ENCODE measurements at regions not wholly inside any gene's neighbourhood (a gene's known extent, or its start where the extent isn't known, plus 50 kb on each side); places are given as distances from the start of the nearest gene placed in this dataset.

DNA sequence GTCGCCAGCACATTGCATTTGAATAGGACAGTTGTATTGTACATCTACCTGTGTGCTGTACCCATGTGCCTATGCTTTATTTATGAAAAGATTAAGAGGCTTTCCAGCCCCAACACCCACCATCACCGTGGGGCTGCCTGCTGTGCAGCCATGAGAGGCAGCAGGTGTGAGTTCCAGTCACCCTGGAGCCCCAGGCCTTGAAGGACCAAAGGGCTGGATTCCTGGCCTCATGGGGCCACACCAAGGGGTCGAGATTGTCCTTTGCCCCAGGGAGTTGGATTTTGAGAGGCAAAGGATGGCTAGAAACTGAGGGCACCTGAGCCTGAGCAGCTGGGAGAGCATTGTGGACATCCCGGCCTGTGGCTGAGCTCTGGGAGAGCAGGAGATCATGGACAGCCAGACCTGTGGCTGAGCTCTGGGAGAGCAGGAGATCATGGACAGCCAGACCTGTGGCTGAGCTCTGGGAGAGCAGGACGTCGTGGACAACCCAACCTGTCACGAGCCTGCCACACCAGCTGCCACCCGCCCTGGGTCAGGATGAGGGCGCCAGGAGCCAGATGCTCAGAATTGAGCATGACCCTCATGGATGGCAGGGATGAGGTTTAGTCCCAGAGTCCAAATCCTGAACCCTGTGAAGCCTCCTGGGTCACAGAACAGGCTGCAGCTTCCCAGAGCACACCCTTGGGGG is 182.5 kb upstream of the RAB6C start:
- DNase-seq (ENCODE audit: low spot score in 2 of 2) = no peak
- TF ChIP-seq, protein P1, sequence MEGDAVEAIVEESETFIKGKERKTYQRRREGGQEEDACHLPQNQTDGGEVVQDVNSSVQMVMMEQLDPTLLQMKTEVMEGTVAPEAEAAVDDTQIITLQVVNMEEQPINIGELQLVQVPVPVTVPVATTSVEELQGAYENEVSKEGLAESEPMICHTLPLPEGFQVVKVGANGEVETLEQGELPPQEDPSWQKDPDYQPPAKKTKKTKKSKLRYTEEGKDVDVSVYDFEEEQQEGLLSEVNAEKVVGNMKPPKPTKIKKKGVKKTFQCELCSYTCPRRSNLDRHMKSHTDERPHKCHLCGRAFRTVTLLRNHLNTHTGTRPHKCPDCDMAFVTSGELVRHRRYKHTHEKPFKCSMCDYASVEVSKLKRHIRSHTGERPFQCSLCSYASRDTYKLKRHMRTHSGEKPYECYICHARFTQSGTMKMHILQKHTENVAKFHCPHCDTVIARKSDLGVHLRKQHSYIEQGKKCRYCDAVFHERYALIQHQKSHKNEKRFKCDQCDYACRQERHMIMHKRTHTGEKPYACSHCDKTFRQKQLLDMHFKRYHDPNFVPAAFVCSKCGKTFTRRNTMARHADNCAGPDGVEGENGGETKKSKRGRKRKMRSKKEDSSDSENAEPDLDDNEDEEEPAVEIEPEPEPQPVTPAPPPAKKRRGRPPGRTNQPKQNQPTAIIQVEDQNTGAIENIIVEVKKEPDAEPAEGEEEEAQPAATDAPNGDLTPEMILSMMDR (IDR thresholded peaks at IDR 0.05) = no peak
- no peak for TF ChIP-seq POLR2A (IDR thresholded peaks at IDR 0.05)
- no peak for TF ChIP-seq EP300 (IDR thresholded peaks at IDR 0.05)
- no peak overlapping the region for H3K27ac ChIP-seq
- H3K4me3 ChIP-seq = no peak overlapping the region
- no peaks in the 10 kb centered on the region for H3K4me1 ChIP-seq
- no peaks in the 10 kb centered on the region for H3K9me3 ChIP-seq
- 60 to 79% methylated on average over 5 to 9 of the region's 9 CpGs for WGBS, 2 donors
- H3K27me3 ChIP-seq = no peaks in the 10 kb centered on the region
- no peaks in the 10 kb centered on the region for H3K36me3 ChIP-seq

DNA sequence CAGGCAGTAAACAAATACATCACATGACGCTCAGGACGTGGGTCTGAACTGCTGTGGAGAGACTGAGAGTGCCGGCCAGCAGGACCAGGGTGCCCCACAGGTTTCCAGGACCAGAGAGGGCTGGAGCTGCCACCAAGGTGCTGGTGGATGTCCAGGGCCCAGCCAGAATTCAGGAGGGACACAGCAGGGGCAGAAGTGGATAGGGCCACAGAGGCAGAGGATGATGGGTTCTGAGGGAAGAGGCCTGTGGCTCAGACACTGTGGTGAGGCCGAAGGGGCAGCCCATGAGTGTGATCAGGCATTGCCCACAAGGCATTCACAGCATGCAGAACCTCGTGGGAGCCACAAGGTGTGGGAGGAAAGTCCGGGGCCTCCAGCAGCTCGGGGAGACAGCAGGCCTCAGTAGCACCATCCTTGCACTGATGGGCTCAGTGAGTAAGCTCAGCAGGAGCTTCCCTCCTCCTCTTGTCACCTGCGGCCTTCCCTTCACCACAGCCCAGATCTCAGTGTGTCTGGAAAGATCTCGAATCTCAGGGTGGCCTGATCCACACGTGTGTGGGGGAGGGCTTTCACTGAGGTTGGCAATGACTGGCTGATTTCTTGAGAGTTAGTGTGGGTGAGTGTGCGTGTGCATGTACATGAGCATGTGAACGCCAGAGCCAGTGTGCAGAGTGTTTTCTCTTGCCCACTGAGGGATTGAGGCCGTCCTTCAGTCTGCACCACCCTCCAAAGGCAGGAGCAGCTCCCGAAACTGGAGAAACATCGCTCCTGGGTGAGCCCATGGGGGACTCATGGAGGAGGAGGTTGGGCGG is 181.8 kb upstream of the RAB6C start:
- no peak for DNase-seq (ENCODE audit: low spot score in 2 of 2)
- H3K4me1 ChIP-seq = no peaks in the 10 kb centered on the region
- 61 to 74% methylated on average over 15 to 16 of the region's 16 CpGs for WGBS, 2 donors
- no peaks in the 10 kb centered on the region for H3K9me3 ChIP-seq
- no peak overlapping the region for H3K27ac ChIP-seq
- no peak overlapping the region for H3K4me3 ChIP-seq
- TF ChIP-seq POLR2A (IDR thresholded peaks at IDR 0.05) = no peak
- no peak for TF ChIP-seq EP300 (IDR thresholded peaks at IDR 0.05)
- TF ChIP-seq, protein P1 (IDR thresholded peaks at IDR 0.05) = no peak
- no peaks in the 10 kb centered on the region for H3K36me3 ChIP-seq
- no peaks in the 10 kb centered on the region for H3K27me3 ChIP-seq

DNA sequence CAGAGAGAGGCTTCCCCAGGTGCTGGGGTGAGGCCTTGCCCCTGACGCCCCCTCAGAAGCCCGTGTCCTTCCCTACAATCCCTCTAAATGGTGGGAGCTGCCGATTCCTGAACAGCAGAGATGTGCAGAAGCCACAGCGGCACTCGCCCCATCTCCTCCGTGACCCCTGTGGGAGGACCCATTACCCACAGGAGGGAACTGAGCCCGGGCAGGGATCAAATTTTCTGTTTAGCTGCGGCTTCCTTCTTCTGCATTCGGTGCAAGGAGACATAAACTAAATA is 181.2 kb upstream of the RAB6C start:
- Histone ChIP-seq H3K27ac (no peak overlapping the region), H3K4me3 (no peak overlapping the region), H3K4me1 (no peaks in the 10 kb centered on the region), H3K27me3 (no peaks in the 10 kb centered on the region), H3K9me3 (no peaks in the 10 kb centered on the region), H3K36me3 (no peaks in the 10 kb centered on the region)
- WGBS, 2 donors = 86% methylated on average over 9 of the region's 9 CpGs
- DNase-seq (ENCODE audit: low spot score in 2 of 2) = no peak
- TF ChIP-seq EP300 (IDR thresholded peaks at IDR 0.05) (no peak), POLR2A (IDR thresholded peaks at IDR 0.05) (no peak)
- TF ChIP-seq, protein P1 (IDR thresholded peaks at IDR 0.05) = no peak

DNA sequence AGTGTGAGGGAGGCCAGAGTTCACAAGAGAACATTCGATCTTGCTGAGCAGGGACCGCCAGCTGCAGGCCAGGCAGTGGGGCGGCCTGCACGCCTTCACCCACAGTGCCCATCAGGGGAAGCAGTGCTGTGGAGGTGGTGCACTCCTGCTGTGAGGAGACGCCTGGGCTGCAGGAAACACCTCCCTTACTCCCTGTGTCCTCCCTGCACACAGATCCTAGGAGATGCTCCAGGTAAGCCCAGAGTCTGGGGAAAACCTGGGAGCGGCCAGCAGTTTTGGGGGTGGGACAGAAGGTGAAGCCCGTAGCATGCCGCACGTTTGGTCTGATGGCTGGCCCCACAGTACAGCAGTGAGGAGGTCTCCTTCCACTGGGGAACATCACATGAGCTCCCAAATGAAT is 180.8 kb upstream of the RAB6C start:
- no peak overlapping the region for H3K27ac ChIP-seq
- no peaks in the 10 kb centered on the region for H3K27me3 ChIP-seq
- TF ChIP-seq EP300 (IDR thresholded peaks at IDR 0.05) (no peak), POLR2A (IDR thresholded peaks at IDR 0.05) (no peak)
- TF ChIP-seq, protein P1 (IDR thresholded peaks at IDR 0.05) = no peak
- H3K9me3 ChIP-seq = no peaks in the 10 kb centered on the region
- H3K4me3 ChIP-seq = no peak overlapping the region
- no peaks in the 10 kb centered on the region for H3K4me1 ChIP-seq
- no peak for DNase-seq (ENCODE audit: low spot score in 2 of 2)
- no peaks in the 10 kb centered on the region for H3K36me3 ChIP-seq
- 81 to 83% methylated on average over 9 of the region's 9 CpGs for WGBS, 2 donors
